ENCODE measurements at regions not wholly inside any gene's neighbourhood (a gene's known extent, or its start where the extent isn't known, plus 50 kb on each side); places are given as distances from the start of the nearest gene placed in this dataset.

DNA sequence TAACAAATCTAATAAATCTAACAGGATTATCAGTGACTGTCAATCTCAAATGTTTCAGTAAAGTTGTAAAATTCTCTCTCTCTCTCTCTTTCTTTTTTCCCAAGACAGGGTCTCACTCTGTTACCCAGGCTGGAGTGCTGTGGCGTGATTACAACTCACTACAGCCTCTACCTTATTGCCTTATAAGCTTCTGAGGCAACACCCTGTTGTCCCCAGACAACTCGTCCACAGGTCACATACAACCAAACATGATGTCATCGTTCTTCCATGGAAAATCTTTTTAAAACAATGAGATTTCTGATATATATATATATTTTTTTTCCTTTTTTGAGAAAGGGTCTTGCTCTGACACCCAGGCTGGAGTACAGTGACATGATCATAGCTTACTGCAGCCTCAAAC, 151.4 kb upstream of the RGS6 start:
- Histone ChIP-seq H4K5ac (ENCODE audit: low read depth, low read length) (no peak overlapping the region), H4K8ac (ENCODE audit: low read depth in 2 of 2, low read length in 2 of 2) (no peak overlapping the region), H2BK20ac (ENCODE audit: low read depth, low read length) (no peak overlapping the region), H3K18ac (ENCODE audit: low read depth, low read length) (no peak overlapping the region), H3K36me3 (ENCODE audit: control insufficient read depth, insufficient read depth, low read length) (no peaks in the 10 kb centered on the region), H3K23ac (ENCODE audit: low read depth, low read length) (no peak overlapping the region), H4K91ac (ENCODE audit: insufficient read depth, low read depth, low read length) (no peak overlapping the region), H3K9me1 (ENCODE audit: insufficient read depth, low read length) (no peaks in the 10 kb centered on the region), H3K79me1 (ENCODE audit: low read depth in 1 of 2, low read length in 2 of 2) (no peaks in the 10 kb centered on the region), H3K4me2 (ENCODE audit: low read depth, low read length) (no peak overlapping the region), H3K27ac (ENCODE audit: insufficient read depth, low read length) (no peak overlapping the region), H2AK9ac (replicated peaks; ENCODE audit: low read depth, low read length, poor library complexity) (no peak overlapping the region), H3K9ac (ENCODE audit: low read depth, low read length) (no peak overlapping the region), H2AFZ (replicated peaks; ENCODE audit: low read length, poor library complexity) (no peak overlapping the region), H2BK5ac (ENCODE audit: low read depth, low read length, poor library complexity, severe bottlenecking) (no peak overlapping the region), H3K4me3 (ENCODE audit: insufficient read depth, low read depth, low read length) (no peak overlapping the region), H2BK120ac (ENCODE audit: low read depth, low read length) (no peak overlapping the region), H3K56ac (ENCODE audit: extremely low read depth, insufficient read depth, low read length) (no peak overlapping the region), H3K27me3 (ENCODE audit: control insufficient read depth, insufficient read depth, low read length) (no peaks in the 10 kb centered on the region), H3K9me3 (ENCODE audit: control insufficient read depth, insufficient read depth, low read length) (no peaks in the 10 kb centered on the region), H4K20me1 (ENCODE audit: insufficient read depth, low read length) (no peaks in the 10 kb centered on the region), H3K4me1 (ENCODE audit: control insufficient read depth, insufficient read depth, low read length) (peaks cover 3% of the 10 kb centered on the region; the same call in 1 of the 2 replicates), H3K14ac (replicated peaks; ENCODE audit: low read depth, low read length) (no peak overlapping the region), H3K4ac (ENCODE audit: low read depth, low read length) (no peak overlapping the region), H2AK5ac (ENCODE audit: low read depth, low read length) (no peak overlapping the region), H2BK15ac (ENCODE audit: low read depth, low read length) (no peak overlapping the region)
- TF ChIP-seq CEBPB (IDR thresholded peaks at IDR 0.05; ENCODE audit: low read depth, low read length): no peak
- TF ChIP-seq, protein P1, sequence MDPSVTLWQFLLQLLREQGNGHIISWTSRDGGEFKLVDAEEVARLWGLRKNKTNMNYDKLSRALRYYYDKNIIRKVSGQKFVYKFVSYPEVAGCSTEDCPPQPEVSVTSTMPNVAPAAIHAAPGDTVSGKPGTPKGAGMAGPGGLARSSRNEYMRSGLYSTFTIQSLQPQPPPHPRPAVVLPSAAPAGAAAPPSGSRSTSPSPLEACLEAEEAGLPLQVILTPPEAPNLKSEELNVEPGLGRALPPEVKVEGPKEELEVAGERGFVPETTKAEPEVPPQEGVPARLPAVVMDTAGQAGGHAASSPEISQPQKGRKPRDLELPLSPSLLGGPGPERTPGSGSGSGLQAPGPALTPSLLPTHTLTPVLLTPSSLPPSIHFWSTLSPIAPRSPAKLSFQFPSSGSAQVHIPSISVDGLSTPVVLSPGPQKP (IDR thresholded peaks at IDR 0.05; ENCODE audit: borderline replicate concordance, low read depth, low read length): no peak
- TF ChIP-seq RCOR1 (IDR thresholded peaks at IDR 0.05; ENCODE audit: insufficient replicate concordance, low read length): no peak
- TF ChIP-seq, protein P2, sequence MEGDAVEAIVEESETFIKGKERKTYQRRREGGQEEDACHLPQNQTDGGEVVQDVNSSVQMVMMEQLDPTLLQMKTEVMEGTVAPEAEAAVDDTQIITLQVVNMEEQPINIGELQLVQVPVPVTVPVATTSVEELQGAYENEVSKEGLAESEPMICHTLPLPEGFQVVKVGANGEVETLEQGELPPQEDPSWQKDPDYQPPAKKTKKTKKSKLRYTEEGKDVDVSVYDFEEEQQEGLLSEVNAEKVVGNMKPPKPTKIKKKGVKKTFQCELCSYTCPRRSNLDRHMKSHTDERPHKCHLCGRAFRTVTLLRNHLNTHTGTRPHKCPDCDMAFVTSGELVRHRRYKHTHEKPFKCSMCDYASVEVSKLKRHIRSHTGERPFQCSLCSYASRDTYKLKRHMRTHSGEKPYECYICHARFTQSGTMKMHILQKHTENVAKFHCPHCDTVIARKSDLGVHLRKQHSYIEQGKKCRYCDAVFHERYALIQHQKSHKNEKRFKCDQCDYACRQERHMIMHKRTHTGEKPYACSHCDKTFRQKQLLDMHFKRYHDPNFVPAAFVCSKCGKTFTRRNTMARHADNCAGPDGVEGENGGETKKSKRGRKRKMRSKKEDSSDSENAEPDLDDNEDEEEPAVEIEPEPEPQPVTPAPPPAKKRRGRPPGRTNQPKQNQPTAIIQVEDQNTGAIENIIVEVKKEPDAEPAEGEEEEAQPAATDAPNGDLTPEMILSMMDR (conservative IDR thresholded peaks at IDR 0.05; ENCODE audit: low read depth, low read length): no peak
- TF ChIP-seq MAZ (IDR thresholded peaks at IDR 0.05; ENCODE audit: borderline replicate concordance, low read depth, low read length): no peak
- TF ChIP-seq MAFK (IDR thresholded peaks at IDR 0.05; ENCODE audit: low read depth, low read length): no peak
- TF ChIP-seq BHLHE40 (IDR thresholded peaks at IDR 0.05; ENCODE audit: low read depth, low read length): no peak
- no peak for TF ChIP-seq POLR2A (IDR thresholded peaks at IDR 0.05; ENCODE audit: low read depth, low read length)
- TF ChIP-seq RFX5 (IDR thresholded peaks at IDR 0.05; ENCODE audit: low read depth, low read length): no peak
- TF ChIP-seq MXI1 (IDR thresholded peaks at IDR 0.05; ENCODE audit: borderline replicate concordance, low read depth, low read length): no peak
- no peak for TF ChIP-seq RAD21 (IDR thresholded peaks at IDR 0.05; ENCODE audit: low read length)
- TF ChIP-seq CHD1 (IDR thresholded peaks at IDR 0.05; ENCODE audit: low read depth, low read length): no peak
- no peak for TF ChIP-seq SMC3 (IDR thresholded peaks at IDR 0.05; ENCODE audit: low read depth, low read length)
- TF ChIP-seq FOS (IDR thresholded peaks at IDR 0.05; ENCODE audit: low read depth, low read length): no peak
- TF ChIP-seq, protein P3, sequence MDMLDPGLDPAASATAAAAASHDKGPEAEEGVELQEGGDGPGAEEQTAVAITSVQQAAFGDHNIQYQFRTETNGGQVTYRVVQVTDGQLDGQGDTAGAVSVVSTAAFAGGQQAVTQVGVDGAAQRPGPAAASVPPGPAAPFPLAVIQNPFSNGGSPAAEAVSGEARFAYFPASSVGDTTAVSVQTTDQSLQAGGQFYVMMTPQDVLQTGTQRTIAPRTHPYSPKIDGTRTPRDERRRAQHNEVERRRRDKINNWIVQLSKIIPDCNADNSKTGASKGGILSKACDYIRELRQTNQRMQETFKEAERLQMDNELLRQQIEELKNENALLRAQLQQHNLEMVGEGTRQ (IDR thresholded peaks at IDR 0.05; ENCODE audit: low read depth, low read length): no peak
- TF ChIP-seq NFE2L2 (IDR thresholded peaks at IDR 0.05; ENCODE audit: low read depth, low read length): no peak
- intact Hi-C loops (cut with micrococcal nuclease): no loop called here
- in situ Hi-C loops (cut with MboI; ENCODE audit: low sequenced_read_pairs): no loop called here
- WGBS, 2 experiments (ENCODE audit: extremely low coverage in 2 of 2, insufficient read length in 1 of 2): no CpG with 5 or more reads among the region's 3 CpGs
- ChIA-PET CTCF (interaction anchor here (1.0 to 1.2 kb wide), 2 partner anchors 16 to 74 kb away, joined by 3 to 4 read pairs; no protein-coding TSS in a partner anchor), POLR2A (ENCODE audit: unreplicated experiment) (no interaction called here)
- DNase-seq (no peak), ATAC-seq (ENCODE audit: low read depth) (no peak)
- BruUV-seq (replicated peaks): no TSS peak
- dilution Hi-C loops (cut with HindIII; ENCODE audit: low sequenced_read_pairs, unreplicated experiment): no loop called here
